DOHH2 (cell line): ENCODE measurements at regions not wholly inside any gene's neighbourhood (a gene's known extent, or its start where the extent isn't known, plus 50 kb on each side); places are given as distances from the start of the nearest gene placed in this dataset.

Source experiments
- CTCF ChIP-seq: fragments of 200-600 bp; sonication (generic); IDR thresholded peaks from one replicate; pipeline ENCODE4 v1.5.1; 2014; ENCODE audit warnings: antibody characterized with exemption, mild to moderate bottlenecking, low read depth, low read length; ENCODE audit not compliant: poor library complexity, severe bottlenecking
- EZH2phosphoT487 ChIP-seq: fragments of 200-600 bp; sonication (generic); IDR thresholded peaks from 2 replicates; pipeline ENCODE4 v1.6.1; 2017; ENCODE audit warnings: borderline replicate concordance, mild to moderate bottlenecking, antibody characterized with exemption, low read length, moderate library complexity, mixed read lengths

GRCh38 chr4:11529625-11530201, 101.0 kb upstream of the HS3ST1 start:
- no peak for TF ChIP-seq CTCF
- TF ChIP-seq EZH2phosphoT487: no peak
